ENCODE measurements at regions not wholly inside any gene's neighbourhood (a gene's known extent, or its start where the extent isn't known, plus 50 kb on each side); places are given as distances from the start of the nearest gene placed in this dataset.

DNA sequence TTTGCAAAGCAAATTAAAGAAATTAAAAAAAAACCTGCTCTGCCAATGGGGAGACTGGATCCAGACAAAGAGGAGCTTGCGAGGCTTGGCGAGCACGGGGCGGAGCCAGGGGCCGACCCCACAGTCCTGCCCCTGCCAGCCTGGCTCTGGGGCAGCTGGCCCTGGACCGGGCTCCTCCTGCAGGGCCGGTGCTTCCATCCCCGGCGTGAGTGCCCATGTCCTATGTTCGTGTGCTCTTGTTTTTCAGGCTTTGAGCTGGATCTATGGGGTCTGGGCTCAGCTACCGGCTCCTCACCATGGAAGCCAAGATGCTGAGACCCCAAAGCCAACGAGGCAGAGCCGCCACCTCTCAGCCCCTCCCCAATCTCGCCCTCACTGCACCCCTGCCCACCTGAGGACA, 176.8 kb downstream of the KIF26A start (continued):
- TF ChIP-seq, protein P1, sequence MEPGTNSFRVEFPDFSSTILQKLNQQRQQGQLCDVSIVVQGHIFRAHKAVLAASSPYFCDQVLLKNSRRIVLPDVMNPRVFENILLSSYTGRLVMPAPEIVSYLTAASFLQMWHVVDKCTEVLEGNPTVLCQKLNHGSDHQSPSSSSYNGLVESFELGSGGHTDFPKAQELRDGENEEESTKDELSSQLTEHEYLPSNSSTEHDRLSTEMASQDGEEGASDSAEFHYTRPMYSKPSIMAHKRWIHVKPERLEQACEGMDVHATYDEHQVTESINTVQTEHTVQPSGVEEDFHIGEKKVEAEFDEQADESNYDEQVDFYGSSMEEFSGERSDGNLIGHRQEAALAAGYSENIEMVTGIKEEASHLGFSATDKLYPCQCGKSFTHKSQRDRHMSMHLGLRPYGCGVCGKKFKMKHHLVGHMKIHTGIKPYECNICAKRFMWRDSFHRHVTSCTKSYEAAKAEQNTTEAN (CRISPR knock-in tag; IDR thresholded peaks at IDR 0.05): no peak
- TF ChIP-seq SP1 (CRISPR knock-in tag; conservative IDR thresholded peaks at IDR 0.05) (no peak), PRDM15 (CRISPR knock-in tag; IDR thresholded peaks at IDR 0.05) (no peak), CREM (CRISPR knock-in tag; IDR thresholded peaks at IDR 0.05) (no peak), FOXK1 (CRISPR knock-in tag; IDR thresholded peaks at IDR 0.05) (no peak), EMX1 (CRISPR knock-in tag; IDR thresholded peaks at IDR 0.05) (no peak), RORB (CRISPR knock-in tag; IDR thresholded peaks at IDR 0.05) (no peak), NR2C2 (CRISPR knock-in tag; IDR thresholded peaks at IDR 0.05) (no peak), NFYB (CRISPR knock-in tag; conservative IDR thresholded peaks at IDR 0.05; ENCODE audit: low read depth) (no peak), TEAD4 (CRISPR knock-in tag; IDR thresholded peaks at IDR 0.05) (no peak), ATF1 (CRISPR knock-in tag; IDR thresholded peaks at IDR 0.05) (no peak)
- TF ChIP-seq, protein P2, sequence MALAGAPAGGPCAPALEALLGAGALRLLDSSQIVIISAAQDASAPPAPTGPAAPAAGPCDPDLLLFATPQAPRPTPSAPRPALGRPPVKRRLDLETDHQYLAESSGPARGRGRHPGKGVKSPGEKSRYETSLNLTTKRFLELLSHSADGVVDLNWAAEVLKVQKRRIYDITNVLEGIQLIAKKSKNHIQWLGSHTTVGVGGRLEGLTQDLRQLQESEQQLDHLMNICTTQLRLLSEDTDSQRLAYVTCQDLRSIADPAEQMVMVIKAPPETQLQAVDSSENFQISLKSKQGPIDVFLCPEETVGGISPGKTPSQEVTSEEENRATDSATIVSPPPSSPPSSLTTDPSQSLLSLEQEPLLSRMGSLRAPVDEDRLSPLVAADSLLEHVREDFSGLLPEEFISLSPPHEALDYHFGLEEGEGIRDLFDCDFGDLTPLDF (CRISPR knock-in tag; IDR thresholded peaks at IDR 0.05): no peak

DNA sequence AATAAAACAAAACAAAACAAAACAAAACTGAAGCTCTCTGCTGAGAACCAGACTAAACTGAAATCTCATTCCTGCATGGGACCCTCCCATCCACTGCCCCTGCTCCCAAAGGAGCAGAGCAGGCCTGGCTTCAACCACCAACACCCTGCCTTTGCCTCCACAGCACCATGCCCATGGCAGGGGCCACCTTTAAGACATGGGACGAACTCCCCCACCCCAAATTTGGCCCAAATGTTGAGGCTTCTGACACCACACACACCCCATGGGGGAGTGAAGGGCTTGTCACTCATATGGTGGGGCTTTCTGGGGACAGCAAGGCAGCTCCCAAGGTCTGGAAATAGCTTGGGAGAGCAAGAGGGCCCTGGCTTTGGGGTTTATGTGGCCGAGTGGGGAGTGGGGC, 177.2 kb downstream of the KIF26A start:
- ATAC-seq (no peak), DNase-seq (ENCODE audit: low spot score) (peak; percentile 5)
- H3K4me1 Mint-ChIP-seq: no peaks in the 10 kb centered on the region
- TF ChIP-seq ZNF121 (CRISPR knock-in tag; IDR thresholded peaks at IDR 0.05) (no peak), ZNF232 (CRISPR knock-in tag; IDR thresholded peaks at IDR 0.05) (no peak), GABPB1 (CRISPR knock-in tag; IDR thresholded peaks at IDR 0.05) (no peak), ZNF532 (CRISPR knock-in tag; IDR thresholded peaks at IDR 0.05; ENCODE audit: borderline replicate concordance) (no peak), GTF2I (CRISPR knock-in tag; conservative IDR thresholded peaks at IDR 0.05) (no peak)
- TF ChIP-seq, protein P3, sequence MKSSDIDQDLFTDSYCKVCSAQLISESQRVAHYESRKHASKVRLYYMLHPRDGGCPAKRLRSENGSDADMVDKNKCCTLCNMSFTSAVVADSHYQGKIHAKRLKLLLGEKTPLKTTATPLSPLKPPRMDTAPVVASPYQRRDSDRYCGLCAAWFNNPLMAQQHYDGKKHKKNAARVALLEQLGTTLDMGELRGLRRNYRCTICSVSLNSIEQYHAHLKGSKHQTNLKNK (CRISPR knock-in tag; IDR thresholded peaks at IDR 0.05): no peak
- no peak overlapping the region for H3K27ac Mint-ChIP-seq
- CTCF ChIA-PET: interaction anchor here (1.0 kb wide), 3 partner anchors 27 to 88 kb away, joined by 3 read pairs; no protein-coding TSS in a partner anchor
- no peaks in the 10 kb centered on the region for H3K27me3 Mint-ChIP-seq (ENCODE audit: low read depth)
- POLR2A ChIA-PET: no interaction called here
- H3K9me3 Mint-ChIP-seq: peaks cover 21% of the 10 kb centered on the region
- no peak overlapping the region for H3K4me3 Mint-ChIP-seq
- no peaks in the 10 kb centered on the region for H3K36me3 Mint-ChIP-seq

Data from WTC11 (cell line).